BLaER1 (cell line): ENCODE measurements at regions not wholly inside any gene's neighbourhood (a gene's known extent, or its start where the extent isn't known, plus 50 kb on each side); places are given as distances from the start of the nearest gene placed in this dataset.

Experiments
- H3K27ac ChIP-seq: shearing (Covaris generic); formaldehyde crosslinking; 2 replicates; pipeline ENCODE4 v1.8.1; 2022
- H3K27me3 ChIP-seq: shearing (Covaris generic); formaldehyde crosslinking; 2 replicates; pipeline ENCODE4 v1.8.1; 2022
- H3K36me3 ChIP-seq: shearing (Covaris generic); formaldehyde crosslinking; 2 replicates; pipeline ENCODE4 v1.8.1; 2022
- H3K4me1 ChIP-seq: shearing (Covaris generic); formaldehyde crosslinking; 2 replicates; pipeline ENCODE4 v1.8.1; 2022
- H3K4me2 ChIP-seq: shearing (Covaris generic); formaldehyde crosslinking; 2 replicates; pipeline ENCODE4 v1.8.1; 2022
- H3K4me3 ChIP-seq: shearing (Covaris generic); formaldehyde crosslinking; 2 replicates; pipeline ENCODE4 v1.8.1; 2022
- H3K9ac ChIP-seq: shearing (Covaris generic); formaldehyde crosslinking; 2 replicates; pipeline ENCODE4 v1.8.1; 2022
- H3K9me3 ChIP-seq: shearing (Covaris generic); formaldehyde crosslinking; 2 replicates; pipeline ENCODE4 v1.8.1; 2022
- H4K20me1 ChIP-seq: shearing (Covaris generic); formaldehyde crosslinking; 2 replicates; pipeline ENCODE4 v1.8.1; 2022
- Cebpa-rat ChIP-seq: shearing (Covaris generic); IDR thresholded peaks from 2 replicates; pipeline ENCODE4 v1.8.1; 2022

- H3K27ac ChIP-seq, result no peak overlapping the region
- no peaks in the 10 kb centered on the region for H4K20me1 ChIP-seq
- no peaks in the 10 kb centered on the region for H3K27me3 ChIP-seq
- TF ChIP-seq Cebpa-rat, result no peak
- H3K4me3 ChIP-seq, result no peak overlapping the region
- H3K9me3 ChIP-seq, result peaks cover 11% of the 10 kb centered on the region
- H3K4me2 ChIP-seq, result no peak overlapping the region
- no peak overlapping the region for H3K9ac ChIP-seq
- no peaks in the 10 kb centered on the region for H3K4me1 ChIP-seq
- H3K36me3 ChIP-seq, result no peaks in the 10 kb centered on the region
Observed at GRCh38 chr18:51603111-51603510, 405.6 kb upstream of the MEX3C start.

GRCh38 chr18:51603551-51603950, 406.1 kb upstream of the MEX3C start:
- Histone ChIP-seq H3K9me3 (peaks cover 7% of the 10 kb centered on the region), H3K27ac (no peak overlapping the region), H3K4me1 (no peaks in the 10 kb centered on the region), H3K4me2 (no peak overlapping the region), H3K27me3 (no peaks in the 10 kb centered on the region), H3K9ac (no peak overlapping the region), H3K4me3 (no peak overlapping the region), H4K20me1 (no peaks in the 10 kb centered on the region), H3K36me3 (no peaks in the 10 kb centered on the region)
- no peak for TF ChIP-seq Cebpa-rat

- H3K27ac ChIP-seq, result no peak overlapping the region
- H3K4me2 ChIP-seq, result no peak overlapping the region
- no peaks in the 10 kb centered on the region for H4K20me1 ChIP-seq
- H3K36me3 ChIP-seq, result no peaks in the 10 kb centered on the region
- no peaks in the 10 kb centered on the region for H3K9me3 ChIP-seq
- no peak overlapping the region for H3K4me3 ChIP-seq
- H3K9ac ChIP-seq, result no peak overlapping the region
- no peaks in the 10 kb centered on the region for H3K4me1 ChIP-seq
- no peaks in the 10 kb centered on the region for H3K27me3 ChIP-seq
- TF ChIP-seq Cebpa-rat, result no peak
Observed at GRCh38 chr18:51610481-51610880, 413.0 kb upstream of the MEX3C start.

- H3K4me2 ChIP-seq, result no peak overlapping the region
- H3K4me3 ChIP-seq, result no peak overlapping the region
- no peaks in the 10 kb centered on the region for H3K4me1 ChIP-seq
- no peaks in the 10 kb centered on the region for H3K9me3 ChIP-seq
- H4K20me1 ChIP-seq, result no peaks in the 10 kb centered on the region
- no peaks in the 10 kb centered on the region for H3K36me3 ChIP-seq
- no peak for TF ChIP-seq Cebpa-rat
- H3K27ac ChIP-seq, result no peak overlapping the region
- H3K27me3 ChIP-seq, result no peaks in the 10 kb centered on the region
- no peak overlapping the region for H3K9ac ChIP-seq
Observed at GRCh38 chr18:51611326-51611725, 413.8 kb upstream of the MEX3C start.

GRCh38 chr18:51614033-51614432, 416.6 kb upstream of the MEX3C start:
- H3K9ac ChIP-seq, result no peak overlapping the region
- H3K4me3 ChIP-seq, result no peak overlapping the region
- no peaks in the 10 kb centered on the region for H4K20me1 ChIP-seq
- no peak for TF ChIP-seq Cebpa-rat
- H3K36me3 ChIP-seq, result no peaks in the 10 kb centered on the region
- H3K27ac ChIP-seq, result no peak overlapping the region
- H3K9me3 ChIP-seq, result no peaks in the 10 kb centered on the region
- no peak overlapping the region for H3K4me2 ChIP-seq
- H3K4me1 ChIP-seq, result no peaks in the 10 kb centered on the region
- no peaks in the 10 kb centered on the region for H3K27me3 ChIP-seq

- Histone ChIP-seq H3K27me3 (no peaks in the 10 kb centered on the region), H3K4me3 (no peak overlapping the region), H3K4me1 (no peaks in the 10 kb centered on the region), H3K27ac (no peak overlapping the region), H3K36me3 (no peaks in the 10 kb centered on the region), H3K4me2 (no peak overlapping the region), H3K9me3 (no peaks in the 10 kb centered on the region), H3K9ac (no peak overlapping the region), H4K20me1 (no peaks in the 10 kb centered on the region)
- no peak for TF ChIP-seq Cebpa-rat
Observed at GRCh38 chr18:51614967-51615571, 417.6 kb upstream of the MEX3C start.

GRCh38 chr18:51617167-51617566, 419.7 kb upstream of the MEX3C start:
- H3K4me3 ChIP-seq, result no peak overlapping the region
- no peak overlapping the region for H3K4me2 ChIP-seq
- no peaks in the 10 kb centered on the region for H4K20me1 ChIP-seq
- H3K27me3 ChIP-seq, result no peaks in the 10 kb centered on the region
- H3K36me3 ChIP-seq, result no peaks in the 10 kb centered on the region
- H3K9me3 ChIP-seq, result no peaks in the 10 kb centered on the region
- H3K27ac ChIP-seq, result no peak overlapping the region
- H3K9ac ChIP-seq, result no peak overlapping the region
- H3K4me1 ChIP-seq, result no peaks in the 10 kb centered on the region
- TF ChIP-seq Cebpa-rat, result no peak

- no peaks in the 10 kb centered on the region for H3K27me3 ChIP-seq
- no peaks in the 10 kb centered on the region for H3K4me1 ChIP-seq
- H3K4me2 ChIP-seq, result no peak overlapping the region
- no peak overlapping the region for H3K9ac ChIP-seq
- H4K20me1 ChIP-seq, result no peaks in the 10 kb centered on the region
- H3K4me3 ChIP-seq, result no peak overlapping the region
- TF ChIP-seq Cebpa-rat, result no peak
- no peaks in the 10 kb centered on the region for H3K36me3 ChIP-seq
- H3K9me3 ChIP-seq, result no peaks in the 10 kb centered on the region
- H3K27ac ChIP-seq, result no peak overlapping the region
Observed at GRCh38 chr18:51617572-51618260, 420.2 kb upstream of the MEX3C start.

GRCh38 chr18:51619283-51619682, 421.8 kb upstream of the MEX3C start:
- Histone ChIP-seq H3K36me3 (no peaks in the 10 kb centered on the region), H3K4me3 (no peak overlapping the region), H3K9me3 (no peaks in the 10 kb centered on the region), H3K9ac (no peak overlapping the region), H3K27ac (no peak overlapping the region), H3K4me2 (no peak overlapping the region), H3K27me3 (no peaks in the 10 kb centered on the region), H4K20me1 (no peaks in the 10 kb centered on the region), H3K4me1 (no peaks in the 10 kb centered on the region)
- no peak for TF ChIP-seq Cebpa-rat

- Histone ChIP-seq H4K20me1 (no peaks in the 10 kb centered on the region), H3K4me1 (no peaks in the 10 kb centered on the region), H3K27ac (no peak overlapping the region), H3K4me2 (no peak overlapping the region), H3K27me3 (no peaks in the 10 kb centered on the region), H3K9me3 (no peaks in the 10 kb centered on the region), H3K4me3 (no peak overlapping the region), H3K9ac (no peak overlapping the region), H3K36me3 (no peaks in the 10 kb centered on the region)
- no peak for TF ChIP-seq Cebpa-rat
Observed at GRCh38 chr18:51621113-51621863, 423.8 kb upstream of the MEX3C start.
